NCI-H2171 (cell line): ENCODE measurements at regions not wholly inside any gene's neighbourhood (a gene's known extent, or its start where the extent isn't known, plus 50 kb on each side); places are given as distances from the start of the nearest gene placed in this dataset.

Experiments
- DNase-seq: peaks from one replicate; lab custom pipeline; 2025; lab: John Stamatoyannopoulos, UW

DNA sequence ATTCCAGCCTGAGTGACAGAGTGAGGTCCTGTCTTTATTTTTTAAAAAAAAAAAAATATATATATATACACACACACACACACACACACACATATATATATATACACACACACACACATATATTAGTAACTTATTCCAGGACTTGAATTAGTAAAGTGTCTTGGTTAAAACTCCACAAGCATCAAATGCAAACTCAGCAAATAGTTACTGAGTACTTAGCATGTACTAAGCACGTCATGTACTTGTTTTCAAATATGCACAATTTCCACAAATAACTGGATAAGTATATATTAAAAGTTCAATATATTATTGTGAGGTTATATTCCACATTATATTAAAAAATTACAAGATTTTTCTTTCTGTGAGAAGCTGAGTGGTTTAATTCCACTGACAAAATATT lies 304.7 kb downstream of the ZEB2 start:
- DNase-seq, result no peak

- no peak for DNase-seq
These were observed 306.1 kb downstream of the ZEB2 start for GRCh38 chr2:144213797-144214196.

DNA sequence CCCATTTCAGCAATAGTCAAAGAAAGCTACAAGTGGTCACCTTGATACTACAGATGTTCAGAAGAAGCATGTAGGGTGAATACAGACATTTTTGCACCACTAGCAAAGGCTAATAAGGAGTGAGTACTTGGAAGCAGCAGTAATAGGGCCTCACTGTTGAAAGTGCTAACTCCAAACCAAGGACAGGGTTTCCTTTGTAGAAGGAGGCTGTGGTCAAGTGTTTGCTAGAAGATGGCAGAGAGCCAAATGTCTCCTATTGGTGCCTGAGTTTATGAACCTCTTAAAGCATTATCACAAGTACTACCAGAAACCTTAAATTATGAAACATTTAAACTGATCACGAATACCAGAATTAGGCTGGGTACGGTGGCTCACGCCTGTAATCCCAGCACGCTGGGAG lies 308.1 kb downstream of the ZEB2 start:
- no peak for DNase-seq

DNA sequence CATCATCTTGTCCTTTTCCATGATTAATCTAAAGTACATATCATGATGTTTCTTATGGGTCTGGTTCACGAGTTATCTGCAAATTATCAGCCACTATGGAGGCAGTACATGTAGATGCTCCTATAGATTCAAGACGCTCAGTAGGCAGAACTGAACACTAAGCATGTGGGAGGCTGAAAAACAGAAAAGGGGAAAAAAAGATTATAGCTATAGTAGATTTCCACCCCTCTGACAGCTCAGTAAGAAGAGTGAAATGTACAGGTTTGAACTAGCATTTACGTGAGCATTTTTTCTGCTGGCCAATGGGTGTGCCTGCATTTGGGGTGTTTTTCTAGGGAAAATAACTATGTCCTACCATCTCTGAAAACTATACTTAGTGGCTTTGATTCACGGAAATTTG lies 308.9 kb downstream of the ZEB2 start:
- no peak for DNase-seq

DNA sequence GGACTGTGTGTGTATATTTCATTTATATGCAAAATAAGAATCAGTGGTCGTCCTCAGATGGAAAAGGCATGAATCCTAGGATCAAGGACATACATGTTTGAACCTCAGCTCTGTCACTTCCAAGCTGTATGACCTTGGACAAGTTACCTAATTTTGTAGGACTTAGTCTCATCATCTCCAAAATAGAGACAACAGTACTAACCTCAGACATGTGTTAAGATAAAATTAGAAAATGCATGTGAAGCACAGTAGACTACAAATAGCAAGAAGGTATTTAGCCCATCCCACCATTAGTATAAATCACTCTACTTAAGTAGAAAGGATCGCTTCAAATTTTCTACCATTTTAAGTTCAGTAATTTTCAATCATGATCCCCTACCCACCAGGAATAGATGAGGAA lies 309.8 kb downstream of the ZEB2 start:
- DNase-seq, result no peak

GRCh38 chr2:144208924-144209323 lies 311.0 kb downstream of the ZEB2 start:
- DNase-seq, result no peak

DNA sequence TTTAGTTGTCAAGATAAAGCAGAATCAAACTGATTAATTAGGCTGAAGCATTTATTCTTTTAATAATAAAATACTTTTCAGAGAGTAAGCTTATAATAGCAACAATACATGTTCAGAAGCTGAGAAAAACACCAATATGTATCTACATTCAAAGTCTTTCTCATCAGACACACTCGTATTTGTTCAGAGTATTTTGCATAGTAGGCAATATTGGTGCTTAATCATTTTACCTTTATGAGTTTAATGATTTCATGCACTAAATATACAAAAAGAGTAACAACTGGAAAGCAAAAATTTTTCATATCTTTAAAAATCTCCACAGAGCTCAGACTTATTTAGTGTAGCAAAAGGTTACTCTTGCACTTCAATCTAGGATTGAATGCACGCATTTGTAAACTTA lies 313.9 kb downstream of the ZEB2 start:
- no peak for DNase-seq

- no peak for DNase-seq
These were observed 318.0 kb downstream of the ZEB2 start for GRCh38 chr2:144201868-144202468.

DNA sequence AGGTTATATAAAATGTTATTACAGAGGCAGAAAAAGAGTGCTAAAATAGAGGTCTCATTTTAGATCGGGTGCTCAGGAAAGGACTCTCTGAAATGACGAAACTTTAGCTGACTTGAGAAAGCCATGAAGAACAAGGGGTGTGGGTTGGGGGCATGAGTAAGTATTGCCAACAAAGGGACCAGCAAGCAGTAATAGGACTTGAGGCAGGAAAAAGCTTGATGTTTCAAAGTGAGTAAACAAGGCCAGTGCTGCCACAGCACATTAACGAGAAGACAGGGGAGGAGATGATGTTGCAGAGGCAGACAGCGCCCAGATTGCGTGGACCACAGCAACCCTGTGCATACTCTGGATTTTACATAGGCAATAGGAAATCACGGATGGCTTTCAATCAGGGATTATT lies 318.8 kb downstream of the ZEB2 start:
- no peak for DNase-seq

DNA sequence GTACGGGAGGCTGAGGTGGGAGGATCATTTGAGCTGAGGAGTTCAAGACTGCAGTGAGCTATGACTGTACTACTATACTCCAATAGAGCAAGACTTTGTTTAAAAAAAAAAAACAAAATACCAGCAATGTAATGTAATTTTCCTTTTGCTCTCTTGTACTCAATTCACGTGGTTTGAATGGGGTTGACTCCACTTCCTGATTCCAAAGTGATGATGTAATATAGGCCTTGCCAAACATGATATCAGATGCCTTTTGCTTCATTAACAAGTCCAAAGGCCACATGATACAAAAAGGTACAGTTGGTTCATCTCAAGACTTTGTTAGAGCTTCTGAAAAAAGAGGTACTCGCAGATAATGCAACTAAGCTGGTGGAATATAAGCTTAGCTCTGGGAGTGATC lies 321.8 kb downstream of the ZEB2 start:
- no peak for DNase-seq

DNA sequence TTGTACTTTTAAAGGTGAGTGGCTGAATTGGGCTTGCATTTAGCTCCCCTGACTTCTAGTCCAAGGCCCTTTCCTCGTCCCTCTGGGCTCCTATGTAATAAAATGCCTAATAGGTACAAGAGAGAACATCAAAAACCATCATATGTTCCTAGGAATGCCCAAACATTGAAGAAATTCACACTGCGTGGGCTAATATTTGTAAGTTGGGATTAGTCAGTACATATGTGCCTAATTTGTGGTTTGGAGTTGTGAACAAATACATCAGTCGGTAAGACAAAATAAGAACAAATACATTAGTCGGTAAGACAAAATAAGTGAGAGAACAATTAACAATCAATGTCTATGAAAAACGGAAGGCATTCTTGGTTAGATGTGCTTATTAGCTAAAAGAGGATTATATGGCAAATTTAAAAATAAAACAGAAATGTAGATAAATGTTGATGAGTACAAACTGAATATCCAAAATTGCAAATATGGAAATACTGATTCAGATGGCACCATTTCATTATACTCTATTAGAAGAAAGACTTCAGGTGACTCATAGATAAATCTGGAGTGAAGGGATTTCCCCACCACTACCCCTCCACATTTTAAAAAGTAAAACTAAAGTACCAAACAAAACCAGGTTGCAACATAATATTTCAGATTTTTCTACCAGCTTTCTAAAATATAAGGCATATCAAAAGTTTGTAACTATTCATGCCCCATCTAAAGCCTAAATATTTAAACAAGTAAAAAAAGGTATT lies 325.4 kb downstream of the ZEB2 start:
- no peak for DNase-seq

- no peak for DNase-seq
These were observed 328.9 kb downstream of the ZEB2 start for GRCh38 chr2:144190908-144191605.

DNA sequence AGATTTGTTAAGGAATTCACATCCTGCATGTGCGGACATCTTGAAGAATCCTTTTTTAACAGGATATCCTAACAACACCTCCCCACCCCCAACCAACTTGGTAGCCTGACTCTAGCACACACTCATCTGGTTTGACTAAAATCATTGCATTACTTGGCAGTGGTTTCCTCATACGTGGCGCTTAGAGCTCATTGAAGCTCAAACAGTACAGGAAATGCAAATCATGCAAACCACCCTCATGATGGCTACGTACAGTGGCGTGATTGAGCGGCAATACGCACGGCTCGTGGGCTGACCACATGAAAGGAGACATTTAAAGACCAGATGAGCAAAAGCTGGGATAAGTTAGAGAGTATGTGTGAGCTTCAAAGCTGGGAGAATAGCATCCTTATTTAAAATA lies 336.2 kb downstream of the ZEB2 start:
- no peak for DNase-seq

- no peak for DNase-seq
These were observed 338.9 kb downstream of the ZEB2 start for GRCh38 chr2:144181001-144181400.

- DNase-seq, result no peak
These were observed 339.8 kb downstream of the ZEB2 start for GRCh38 chr2:144180131-144180530.

GRCh38 chr2:144170179-144170578 lies 349.7 kb downstream of the ZEB2 start:
- DNase-seq, result no peak

DNA sequence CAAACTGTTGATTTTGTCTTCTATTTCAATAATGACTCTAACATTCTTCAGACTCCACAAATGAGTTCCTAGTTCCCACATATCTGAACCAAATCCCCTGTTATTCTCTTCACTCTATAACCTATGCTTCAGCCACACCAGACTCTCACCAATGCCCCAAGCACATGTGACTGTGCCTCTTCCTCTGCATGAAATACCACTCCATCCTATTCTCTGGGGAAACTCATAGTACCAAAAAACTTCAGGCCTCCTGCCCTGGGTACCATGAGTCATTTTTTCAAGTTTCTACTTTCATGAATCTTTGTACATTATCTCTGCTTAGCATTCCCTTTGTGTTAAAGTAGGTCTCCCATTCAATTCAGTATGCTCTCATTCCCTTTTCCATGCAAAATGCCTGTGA lies 353.2 kb downstream of the ZEB2 start:
- DNase-seq, result no peak

GRCh38 chr2:144165599-144166250 lies 354.2 kb downstream of the ZEB2 start:
- DNase-seq, result no peak

- DNase-seq, result no peak
These were observed 356.3 kb downstream of the ZEB2 start for GRCh38 chr2:144163592-144163991.

DNA sequence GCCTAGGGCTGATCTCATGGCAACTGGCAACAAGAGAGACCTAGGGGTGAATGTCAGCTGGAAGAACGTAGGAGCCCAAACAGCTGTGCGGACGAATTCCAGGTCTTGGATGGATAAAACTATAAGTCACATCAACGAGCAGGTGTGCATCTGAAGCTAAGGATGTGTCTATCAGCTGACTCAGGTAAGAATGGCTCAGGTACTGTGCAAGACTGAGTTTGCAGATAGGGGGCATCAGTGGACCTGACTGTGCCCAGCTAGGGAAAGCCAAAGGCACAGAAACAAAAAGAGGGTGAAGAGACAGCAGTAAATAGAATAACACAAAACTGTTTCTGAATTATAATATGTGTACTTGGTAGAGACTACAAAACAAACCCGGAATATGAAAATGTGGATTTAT lies 357.3 kb downstream of the ZEB2 start:
- DNase-seq, result no peak

DNA sequence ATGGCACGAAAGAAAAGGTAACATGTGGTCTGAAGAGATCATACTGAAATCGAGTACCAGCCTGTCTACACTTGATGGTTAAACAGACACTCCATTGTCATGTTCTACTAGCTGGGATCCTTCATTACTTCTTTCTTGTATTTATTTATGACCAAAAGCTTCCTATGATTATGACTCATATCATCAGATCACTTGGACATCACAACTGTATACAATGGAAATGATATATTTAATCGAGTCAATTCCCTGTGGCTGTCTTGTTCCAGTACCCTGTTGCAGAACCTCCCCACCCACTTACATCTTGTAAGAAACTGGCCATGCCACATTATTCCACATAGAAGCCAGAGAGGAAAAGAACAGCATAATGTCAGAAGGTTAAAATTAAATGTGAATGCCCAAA lies 358.9 kb downstream of the ZEB2 start:
- DNase-seq, result no peak

GRCh38 chr2:144159240-144159639 lies 360.7 kb downstream of the ZEB2 start:
- DNase-seq, result no peak

DNA sequence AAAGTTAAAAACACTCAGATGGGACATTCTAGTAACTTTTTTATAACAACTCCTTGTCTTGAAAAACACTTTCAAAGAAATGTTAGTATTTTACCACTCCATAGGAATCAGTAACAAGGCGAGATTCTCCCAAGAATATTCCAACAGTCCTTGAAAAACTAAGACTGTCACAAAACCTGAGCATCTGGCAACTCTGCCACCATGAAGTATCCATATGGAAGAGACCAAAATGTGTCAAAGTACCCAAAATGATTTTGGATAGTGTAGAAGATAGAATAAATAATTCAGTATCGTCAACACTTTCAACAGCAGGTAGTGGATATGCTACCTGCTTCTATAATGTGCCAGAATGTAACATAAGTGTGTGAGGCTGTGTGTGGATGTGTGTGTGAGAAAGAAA lies 361.8 kb downstream of the ZEB2 start:
- DNase-seq, result no peak
